Naive B cell (primary cell): ENCODE measurements at regions not wholly inside any gene's neighbourhood (a gene's known extent, or its start where the extent isn't known, plus 50 kb on each side); places are given as distances from the start of the nearest gene placed in this dataset.

Source experiments
- ATAC-seq, 2 donors: fragments of 150-1000 bp; cut with Tn5 transposase; 2 replicates each; pipeline ENCODE4 v1.10.0; 2021; ENCODE audit warnings: low read depth in 2 of 2, mild to moderate bottlenecking in 2 of 2, moderate library complexity in 2 of 2
- DNase-seq: peaks from one replicate; pipeline ENCODE4 v3.0.0; 2022
- H3K27ac Mint-ChIP-seq, 6 donors: one replicate each; pipeline ENCODE4 v1.8.0; 2020 to 2022; ENCODE audit warnings: mild to moderate bottlenecking in 6 of 6, mixed read lengths in 6 of 6, moderate library complexity in 5 of 6, inconsistent platforms in 2 of 6
- H3K27me3 Mint-ChIP-seq, 3 donors: one replicate each; pipeline ENCODE4 v1.8.0; 2021 to 2022; ENCODE audit warnings: mixed read lengths in 3 of 3, mild to moderate bottlenecking in 1 of 3
- H3K36me3 Mint-ChIP-seq, 2 donors: one replicate each; pipeline ENCODE4 v1.8.0; 2020 to 2022; ENCODE audit warnings: mixed read lengths in 2 of 2, inconsistent platforms in 1 of 2, mild to moderate bottlenecking in 1 of 2
- H3K4me1 Mint-ChIP-seq, 3 donors: one replicate each; pipeline ENCODE4 v1.8.0; 2020 to 2022; ENCODE audit warnings: mixed read lengths in 3 of 3, inconsistent platforms in 1 of 3, mild to moderate bottlenecking in 1 of 3, moderate library complexity in 1 of 3
- H3K4me3 Mint-ChIP-seq, 8 donors: one replicate each; pipeline ENCODE4 v1.8.0; 2020 to 2022; ENCODE audit warnings: mild to moderate bottlenecking in 8 of 8, mixed read lengths in 8 of 8, moderate library complexity in 8 of 8, inconsistent platforms in 2 of 8
- H3K9me3 Mint-ChIP-seq, 7 donors: one replicate each; pipeline ENCODE4 v1.8.0; 2020 to 2022; ENCODE audit warnings: mixed read lengths in 7 of 7, mild to moderate bottlenecking in 5 of 7, inconsistent platforms in 2 of 7, moderate library complexity in 1 of 7

GRCh38 chr2:142791335-142791734, 86.1 kb upstream of the KYNU start:
- Mint-ChIP-seq H3K36me3 (no peaks in the 10 kb centered on the region), H3K4me3 (no peak overlapping the region), H3K9me3 (no peaks in the 10 kb centered on the region), H3K27me3 (no peaks in the 10 kb centered on the region), H3K27ac (no peak overlapping the region), H3K4me1 (peaks cover 0 to 5% (median 0%) of the 10 kb centered on the region in 3 donors)
- ATAC-seq = no peak
- DNase-seq = no peak

DNA sequence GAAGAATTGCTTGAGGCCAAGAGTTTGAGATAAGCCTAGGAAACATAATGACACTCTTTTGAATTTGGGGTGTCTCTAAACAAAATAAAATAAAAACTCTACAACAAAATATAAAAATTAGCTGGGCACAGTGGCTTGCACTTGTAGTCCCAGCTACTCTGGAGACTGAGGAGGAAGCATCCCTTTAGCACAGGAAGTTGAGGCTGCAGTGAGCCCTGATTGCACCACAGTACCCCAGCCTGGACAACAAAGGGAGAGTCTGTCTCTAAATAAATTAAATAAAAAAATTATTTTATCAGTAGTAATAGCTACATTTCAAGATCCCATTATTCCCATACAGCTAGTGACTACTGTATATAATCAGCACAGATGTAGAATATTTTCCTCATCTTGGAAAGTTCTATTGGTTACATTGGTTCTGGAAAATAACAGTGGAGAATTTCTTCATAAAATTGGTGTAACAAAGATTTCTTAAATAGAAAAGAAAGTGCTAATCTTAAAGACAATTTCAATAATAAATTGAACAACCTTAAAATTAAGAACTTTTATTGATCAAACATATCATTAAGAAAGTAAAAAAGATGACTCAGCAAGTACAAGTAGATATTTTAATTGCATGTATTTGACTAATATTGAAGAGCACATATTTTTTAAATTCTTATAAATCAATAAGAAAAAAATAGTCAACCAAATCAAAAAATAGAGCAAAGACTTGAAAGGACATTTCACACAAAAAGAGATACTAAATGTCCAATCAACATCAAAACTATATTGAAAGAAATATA, 90.4 kb upstream of the KYNU start:
- Mint-ChIP-seq H3K36me3 (no peaks in the 10 kb centered on the region), H3K27me3 (peaks cover 0 to 10% (median 0%) of the 10 kb centered on the region in 3 donors), H3K9me3 (no peaks in the 10 kb centered on the region), H3K27ac (no peak overlapping the region), H3K4me3 (no peak overlapping the region), H3K4me1 (peaks cover 0 to 5% (median 0%) of the 10 kb centered on the region in 3 donors)
- DNase-seq = no peak
- ATAC-seq = no peak

- Mint-ChIP-seq H3K4me3 (no peak overlapping the region), H3K36me3 (no peaks in the 10 kb centered on the region), H3K4me1 (no peaks in the 10 kb centered on the region), H3K9me3 (peaks cover 0 to 6% (median 0%) of the 10 kb centered on the region in 7 donors), H3K27me3 (peaks cover 0 to 11% (median 0%) of the 10 kb centered on the region in 3 donors), H3K27ac (no peak overlapping the region)
- DNase-seq (no peak), ATAC-seq (no peak)
Measured at GRCh38 chr2:142782942-142783443, 94.5 kb upstream of the KYNU start.

- peaks cover 0 to 10% (median 0%) of the 10 kb centered on the region in 7 donors for H3K9me3 Mint-ChIP-seq
- no peak overlapping the region for H3K27ac Mint-ChIP-seq
- ATAC-seq = no peak
- H3K36me3 Mint-ChIP-seq = no peaks in the 10 kb centered on the region
- H3K27me3 Mint-ChIP-seq = peaks cover 0 to 11% (median 0%) of the 10 kb centered on the region in 3 donors
- H3K4me3 Mint-ChIP-seq = no peak overlapping the region
- no peak for DNase-seq
- H3K4me1 Mint-ChIP-seq = no peaks in the 10 kb centered on the region
Measured at GRCh38 chr2:142781146-142781545, 96.3 kb upstream of the KYNU start.

- Mint-ChIP-seq H3K27ac (no peak overlapping the region), H3K36me3 (peaks cover 0 to 10% of the 10 kb centered on the region in 2 donors), H3K4me3 (no peak overlapping the region), H3K27me3 (peaks cover 0 to 11% (median 0%) of the 10 kb centered on the region in 3 donors), H3K9me3 (peaks cover 4 to 34% (median 13%) of the 10 kb centered on the region in 7 donors), H3K4me1 (no peaks in the 10 kb centered on the region)
- ATAC-seq (no peak), DNase-seq (no peak)
Measured at GRCh38 chr2:142778289-142778688, 99.2 kb upstream of the KYNU start.

- no peaks in the 10 kb centered on the region for H3K4me1 Mint-ChIP-seq
- H3K27me3 Mint-ChIP-seq = peaks cover 0 to 8% (median 0%) of the 10 kb centered on the region in 3 donors
- H3K4me3 Mint-ChIP-seq = no peak overlapping the region
- peaks cover 0 to 10% of the 10 kb centered on the region in 2 donors for H3K36me3 Mint-ChIP-seq
- no peak for DNase-seq
- H3K9me3 Mint-ChIP-seq = peaks cover 4 to 38% (median 14%) of the 10 kb centered on the region in 7 donors
- ATAC-seq = no peak
- H3K27ac Mint-ChIP-seq = no peak overlapping the region
Measured at GRCh38 chr2:142777742-142778141, 99.7 kb upstream of the KYNU start.

GRCh38 chr2:142769761-142770160, 107.7 kb upstream of the KYNU start:
- H3K4me3 Mint-ChIP-seq = no peak overlapping the region
- no peak for ATAC-seq

GRCh38 chr2:142767847-142768246, 109.6 kb upstream of the KYNU start:
- peaks cover 0 to 4% (median 0%) of the 10 kb centered on the region in 3 donors for H3K27me3 Mint-ChIP-seq
- no peak for DNase-seq
- H3K36me3 Mint-ChIP-seq = peaks cover 4 to 8% of the 10 kb centered on the region in 2 donors
- H3K4me1 Mint-ChIP-seq = no peaks in the 10 kb centered on the region
- H3K27ac Mint-ChIP-seq = no peak overlapping the region
- ATAC-seq = no peak
- H3K9me3 Mint-ChIP-seq = peaks cover 9 to 64% (median 30%) of the 10 kb centered on the region in 7 donors
- no peak overlapping the region for H3K4me3 Mint-ChIP-seq

More at GRCh38 chr2:142769761-142770160, 107.7 kb upstream of the KYNU start:
- Mint-ChIP-seq H3K36me3 (peaks cover 4 to 8% of the 10 kb centered on the region in 2 donors), H3K4me1 (no peaks in the 10 kb centered on the region), H3K27ac (no peak overlapping the region), H3K9me3 (peaks cover 9 to 60% (median 27%) of the 10 kb centered on the region in 7 donors), H3K27me3 (peaks cover 0 to 4% (median 0%) of the 10 kb centered on the region in 3 donors)
- no peak for DNase-seq

DNA sequence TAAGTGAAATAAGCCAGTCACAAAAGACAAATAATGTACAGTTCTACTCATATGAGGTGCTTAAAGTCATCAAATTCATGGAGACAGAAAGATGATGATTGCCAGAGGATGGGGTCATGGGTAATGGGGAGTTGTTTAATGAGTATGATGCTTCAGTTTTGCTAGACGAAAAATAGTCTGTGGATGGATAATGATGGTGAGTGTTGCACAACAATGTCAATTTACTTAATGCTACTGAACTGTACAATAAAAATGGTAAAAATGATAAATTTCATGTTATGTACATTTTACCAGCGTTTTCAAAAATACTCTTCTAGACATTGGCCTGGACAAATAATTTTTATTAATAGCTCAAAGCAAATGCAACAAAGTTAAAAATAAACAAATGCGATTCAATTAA, 118.5 kb upstream of the KYNU start:
- DNase-seq = no peak
- no peak overlapping the region for H3K4me3 Mint-ChIP-seq
- no peaks in the 10 kb centered on the region for H3K27me3 Mint-ChIP-seq
- ATAC-seq = no peak
- no peaks in the 10 kb centered on the region for H3K36me3 Mint-ChIP-seq
- no peaks in the 10 kb centered on the region for H3K4me1 Mint-ChIP-seq
- H3K9me3 Mint-ChIP-seq = peaks cover 0 to 19% (median 6%) of the 10 kb centered on the region in 7 donors
- no peak overlapping the region for H3K27ac Mint-ChIP-seq

- DNase-seq = no peak
- H3K4me3 Mint-ChIP-seq = no peak overlapping the region
- H3K4me1 Mint-ChIP-seq = no peaks in the 10 kb centered on the region
- no peak for ATAC-seq
- peaks cover 0 to 2% (median under 1%) of the 10 kb centered on the region in 7 donors for H3K9me3 Mint-ChIP-seq
- H3K27ac Mint-ChIP-seq = no peak overlapping the region
- H3K36me3 Mint-ChIP-seq = no peaks in the 10 kb centered on the region
- peaks cover 0 to 4% (median 0%) of the 10 kb centered on the region in 3 donors for H3K27me3 Mint-ChIP-seq
Measured at GRCh38 chr2:142757111-142757510, 120.4 kb upstream of the KYNU start.

GRCh38 chr2:142756430-142756829, 121.0 kb upstream of the KYNU start:
- Mint-ChIP-seq H3K4me3 (no peak overlapping the region), H3K27me3 (peaks cover 0 to 4% (median 0%) of the 10 kb centered on the region in 3 donors), H3K4me1 (no peaks in the 10 kb centered on the region), H3K27ac (no peak overlapping the region), H3K9me3 (no peaks in the 10 kb centered on the region), H3K36me3 (no peaks in the 10 kb centered on the region)
- DNase-seq (no peak), ATAC-seq (no peak)

DNA sequence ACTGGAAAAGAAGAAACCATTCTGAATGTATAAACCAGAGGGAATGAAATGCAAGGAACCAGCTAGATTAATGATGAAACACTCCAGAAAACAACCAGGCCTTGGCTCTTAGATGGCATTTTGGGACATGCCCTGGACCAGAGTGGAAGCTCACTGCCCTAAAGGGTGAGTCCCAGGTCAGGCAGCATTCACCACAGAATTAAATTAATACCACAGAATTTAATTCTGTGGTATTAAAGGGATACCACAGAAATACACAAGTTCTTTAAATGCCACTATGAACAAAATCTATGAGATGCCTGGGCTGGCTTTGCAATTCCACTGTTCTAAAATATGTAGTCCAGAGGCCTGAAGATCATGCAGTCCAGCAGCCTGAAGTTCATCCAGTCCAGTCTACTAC, 122.3 kb upstream of the KYNU start:
- Mint-ChIP-seq H3K4me3 (no peak overlapping the region), H3K36me3 (no peaks in the 10 kb centered on the region), H3K27me3 (peaks cover 0 to 4% (median 0%) of the 10 kb centered on the region in 3 donors), H3K27ac (no peak overlapping the region), H3K9me3 (no peaks in the 10 kb centered on the region), H3K4me1 (no peaks in the 10 kb centered on the region)
- no peak for ATAC-seq
- no peak for DNase-seq

DNA sequence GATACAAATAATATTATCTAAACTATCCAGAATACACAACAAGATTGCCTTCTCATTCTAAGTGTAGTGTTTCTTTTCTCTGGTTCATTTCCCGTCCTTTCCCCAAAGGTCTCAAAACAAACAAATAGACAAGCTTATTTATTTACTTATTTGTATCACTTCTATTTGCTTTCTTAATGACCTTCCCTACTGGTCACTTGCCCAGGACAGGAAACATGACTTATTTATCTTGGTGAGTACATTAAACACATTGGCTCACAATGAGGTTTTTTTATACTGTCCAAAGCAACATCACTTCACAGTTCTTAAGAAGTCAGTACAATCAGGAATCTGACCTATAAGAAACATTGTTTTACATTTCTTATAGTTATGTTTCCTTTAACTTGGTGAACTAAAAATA, 123.3 kb upstream of the KYNU start:
- DNase-seq (no peak), ATAC-seq (no peak)
- no peaks in the 10 kb centered on the region for H3K4me1 Mint-ChIP-seq
- H3K27ac Mint-ChIP-seq = no peak overlapping the region
- H3K9me3 Mint-ChIP-seq = no peaks in the 10 kb centered on the region
- no peaks in the 10 kb centered on the region for H3K36me3 Mint-ChIP-seq
- no peak overlapping the region for H3K4me3 Mint-ChIP-seq
- H3K27me3 Mint-ChIP-seq = peaks cover 0 to 4% (median 0%) of the 10 kb centered on the region in 3 donors

DNA sequence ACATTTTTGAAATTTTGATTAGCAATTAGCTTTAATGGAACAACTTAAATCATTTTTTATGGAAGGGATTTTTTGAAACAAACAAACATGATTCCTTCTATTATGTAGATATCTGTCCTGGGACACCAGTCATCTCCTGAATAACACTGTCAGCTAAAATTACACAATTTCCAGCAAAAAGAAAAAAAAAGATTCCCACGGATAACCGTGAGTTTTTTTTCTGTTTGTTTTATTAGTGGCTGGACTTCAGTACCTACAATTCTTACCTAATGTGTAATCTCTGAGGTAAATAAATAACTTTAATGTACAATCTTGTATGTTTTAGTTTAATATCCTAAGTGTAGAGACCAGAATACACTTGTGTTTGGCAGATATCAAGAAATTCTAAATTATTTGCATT, 126.6 kb upstream of the KYNU start:
- DNase-seq (no peak), ATAC-seq (no peak)
- Mint-ChIP-seq H3K4me1 (no peaks in the 10 kb centered on the region), H3K9me3 (no peaks in the 10 kb centered on the region), H3K4me3 (no peak overlapping the region), H3K27ac (no peak overlapping the region), H3K27me3 (peaks cover 0 to 4% (median 0%) of the 10 kb centered on the region in 3 donors), H3K36me3 (no peaks in the 10 kb centered on the region)
